GM18505 (cell line): ENCODE measurements at regions not wholly inside any gene's neighbourhood (a gene's known extent, or its start where the extent isn't known, plus 50 kb on each side); places are given as distances from the start of the nearest gene placed in this dataset.

ENCODE experiments used
- ATAC-seq: cut with Tn5 transposase; IDR thresholded peaks from one replicate; pipeline ENCODE4 v1.9.1; 2021; ENCODE audit not compliant: unreplicated experiment
- POLR2A ChIP-seq: IDR thresholded peaks from 4 replicates; pipeline ENCODE4 v1.6.1; 2011; ENCODE audit warnings: borderline replicate concordance; ENCODE audit not compliant: insufficient read depth, insufficient read length; ENCODE audit errors: extremely low read depth

DNA sequence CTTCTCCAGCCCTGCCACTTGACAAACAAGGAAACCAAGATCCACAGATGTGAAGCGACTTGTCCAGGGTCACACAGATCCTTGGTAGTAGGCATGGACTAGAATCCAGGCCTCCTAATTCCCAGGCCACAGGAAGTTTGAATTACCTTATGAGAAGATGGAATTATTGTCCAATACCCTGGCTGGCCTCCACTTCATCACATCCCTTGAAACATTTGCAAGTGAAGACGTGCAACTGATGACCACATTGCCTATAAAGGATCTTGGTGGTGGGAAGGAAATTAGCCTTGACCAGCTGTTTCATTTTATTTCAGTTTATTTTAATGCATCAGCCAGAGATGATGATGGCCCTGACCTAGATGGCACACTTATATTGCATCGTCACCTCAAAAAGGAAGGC is 165.8 kb upstream of the CAMK1G start:
- no peak for TF ChIP-seq POLR2A

GRCh38 chr1:209420276-209420675 is 163.2 kb upstream of the CAMK1G start:
- no peak for ATAC-seq
- no peak for TF ChIP-seq POLR2A

More for the DNA sequence above, 165.8 kb upstream of the CAMK1G start:
- ATAC-seq: no peak

GRCh38 chr1:209421186-209421585 is 162.3 kb upstream of the CAMK1G start:
- no peak for ATAC-seq
- no peak for TF ChIP-seq POLR2A

DNA sequence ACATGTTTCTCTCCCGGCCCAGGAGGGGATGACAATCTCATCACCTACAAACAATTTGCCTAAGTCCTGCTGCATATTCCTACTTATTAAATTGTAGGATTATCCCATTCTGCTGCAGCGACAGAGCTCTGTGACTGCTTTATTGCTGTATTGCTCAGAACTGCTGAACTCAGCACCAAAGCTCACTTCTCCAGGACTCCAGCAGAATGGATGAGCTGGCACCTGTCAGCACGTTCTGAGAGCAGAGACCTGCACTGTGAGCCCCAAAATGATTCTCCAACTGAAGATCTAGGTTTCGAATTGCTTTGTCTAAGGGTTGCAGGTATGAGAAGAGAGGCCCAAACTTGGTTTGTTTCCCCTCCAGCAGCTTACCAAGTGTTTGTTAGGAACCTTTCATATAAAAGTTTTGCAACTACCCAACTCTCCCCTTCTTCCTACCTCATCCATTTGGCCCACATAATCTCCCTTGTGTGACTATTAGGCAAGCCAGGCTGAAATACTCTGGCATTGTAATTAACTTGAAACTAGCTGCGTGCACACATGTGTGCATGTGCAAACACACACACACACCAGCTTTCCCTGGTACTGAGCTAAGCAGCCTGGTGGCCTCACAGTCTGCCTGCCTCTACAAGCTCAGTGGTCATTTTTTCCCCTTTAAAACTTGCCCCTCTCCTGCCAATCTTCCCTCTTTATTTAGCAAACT is 161.4 kb upstream of the CAMK1G start:
- ATAC-seq: no peak
- TF ChIP-seq POLR2A: no peak

GRCh38 chr1:209425959-209426358 is 157.6 kb upstream of the CAMK1G start:
- TF ChIP-seq POLR2A: no peak
- no peak for ATAC-seq

DNA sequence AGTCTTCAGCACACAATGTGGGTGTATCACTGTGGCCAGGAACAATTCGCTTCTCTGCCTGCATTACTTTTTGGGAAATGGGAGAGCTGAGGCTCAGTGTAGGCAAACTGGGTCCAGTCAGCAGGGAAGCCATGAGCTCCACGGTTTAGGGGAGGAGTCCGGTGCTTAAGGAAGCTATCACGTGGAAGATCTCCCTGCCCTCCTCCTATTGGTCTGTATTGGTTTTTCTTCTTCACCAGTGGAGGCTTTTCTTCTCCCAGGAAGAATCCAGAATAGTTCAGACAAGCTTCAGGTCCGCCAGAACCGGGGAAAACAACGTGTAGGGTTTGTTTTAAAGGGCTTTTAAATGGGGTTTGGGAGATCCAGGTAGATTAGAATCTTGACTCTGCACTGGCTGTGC is 156.2 kb upstream of the CAMK1G start:
- no peak for ATAC-seq
- no peak for TF ChIP-seq POLR2A

DNA sequence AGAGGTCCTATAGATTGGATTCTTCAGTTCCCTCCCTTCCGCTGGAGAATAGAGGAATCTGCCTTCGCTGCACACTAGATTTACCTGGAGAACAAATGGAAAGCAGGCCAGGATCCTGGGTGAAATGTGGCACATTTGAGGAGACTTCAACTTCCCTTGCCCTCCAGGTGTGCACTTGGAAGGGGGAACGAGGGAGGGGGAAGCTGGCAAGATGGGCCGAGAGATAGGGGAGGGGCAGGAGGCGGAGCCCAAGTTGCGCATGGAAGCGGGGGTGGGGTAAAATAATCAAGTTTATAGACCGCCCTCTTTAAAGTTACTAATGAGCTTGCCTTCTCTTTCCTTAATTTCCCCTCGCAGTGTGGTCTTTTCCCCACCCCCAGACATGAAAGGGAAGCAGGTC is 155.7 kb upstream of the CAMK1G start:
- TF ChIP-seq POLR2A: no peak
- no peak for ATAC-seq

- no peak for TF ChIP-seq POLR2A
- ATAC-seq: no peak
These were observed 155.1 kb upstream of the CAMK1G start for GRCh38 chr1:209428241-209428921.

DNA sequence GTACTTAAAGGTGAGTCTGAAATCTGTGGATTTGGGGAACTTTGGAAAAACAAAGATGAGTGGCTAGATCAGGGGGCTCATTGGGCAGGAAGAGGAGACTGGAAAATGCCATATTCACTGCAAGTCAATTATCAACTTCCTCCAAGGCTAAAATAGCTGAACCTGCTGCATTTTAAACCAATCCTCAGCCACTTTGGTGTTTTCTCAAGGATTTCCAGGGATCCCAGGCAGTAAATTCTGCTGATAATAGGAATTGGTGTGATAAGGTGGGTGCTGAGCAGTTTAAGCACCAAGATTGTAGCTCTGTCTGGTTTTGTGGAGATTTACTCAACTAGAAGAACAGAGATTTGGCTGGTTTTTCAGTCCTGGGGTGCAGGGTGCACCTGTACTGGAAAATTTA is 153.9 kb upstream of the CAMK1G start:
- no peak for TF ChIP-seq POLR2A
- ATAC-seq: no peak

DNA sequence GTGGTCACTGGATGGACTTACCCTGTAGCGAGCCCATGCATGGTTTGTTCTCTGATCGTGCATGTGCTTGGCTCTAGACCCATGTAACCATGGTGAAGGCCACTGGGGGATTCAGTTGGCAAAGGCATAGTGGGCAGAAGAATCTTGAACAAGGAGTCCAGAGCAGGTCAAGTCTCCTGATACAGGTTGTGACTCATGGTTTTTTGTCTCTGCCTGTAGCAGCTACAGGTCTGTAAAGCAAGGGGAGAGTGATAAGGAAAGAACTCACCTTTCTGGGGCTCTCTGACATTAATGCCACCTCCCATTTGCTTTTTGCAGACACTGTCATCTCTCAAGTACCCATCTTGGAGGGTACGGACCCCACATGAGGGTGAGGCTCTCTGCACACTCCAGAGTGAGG is 153.4 kb upstream of the CAMK1G start:
- no peak for ATAC-seq
- no peak for TF ChIP-seq POLR2A

- no peak for ATAC-seq
- TF ChIP-seq POLR2A: no peak
These were observed 152.7 kb upstream of the CAMK1G start for GRCh38 chr1:209430821-209431259.

DNA sequence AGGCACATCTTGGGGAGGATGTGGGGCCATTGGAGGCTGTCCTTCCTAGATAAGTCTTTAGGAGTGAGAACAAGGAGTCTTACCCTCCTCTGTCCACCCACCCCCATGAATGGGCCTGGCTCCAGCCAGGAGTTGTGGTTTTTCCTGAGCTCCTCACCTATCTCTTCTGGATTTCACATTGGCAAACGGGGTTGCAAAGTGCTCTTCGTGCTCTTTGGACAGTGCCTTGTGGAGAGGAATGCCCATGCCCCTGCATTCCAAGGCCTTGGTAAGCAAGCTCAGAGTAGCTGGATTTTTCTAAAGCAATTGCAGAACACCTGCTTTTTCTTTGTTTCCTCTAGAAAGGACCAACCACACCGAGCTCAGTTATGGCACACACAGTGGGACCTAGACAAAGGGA is 152.1 kb upstream of the CAMK1G start:
- TF ChIP-seq POLR2A: no peak
- ATAC-seq: no peak

DNA sequence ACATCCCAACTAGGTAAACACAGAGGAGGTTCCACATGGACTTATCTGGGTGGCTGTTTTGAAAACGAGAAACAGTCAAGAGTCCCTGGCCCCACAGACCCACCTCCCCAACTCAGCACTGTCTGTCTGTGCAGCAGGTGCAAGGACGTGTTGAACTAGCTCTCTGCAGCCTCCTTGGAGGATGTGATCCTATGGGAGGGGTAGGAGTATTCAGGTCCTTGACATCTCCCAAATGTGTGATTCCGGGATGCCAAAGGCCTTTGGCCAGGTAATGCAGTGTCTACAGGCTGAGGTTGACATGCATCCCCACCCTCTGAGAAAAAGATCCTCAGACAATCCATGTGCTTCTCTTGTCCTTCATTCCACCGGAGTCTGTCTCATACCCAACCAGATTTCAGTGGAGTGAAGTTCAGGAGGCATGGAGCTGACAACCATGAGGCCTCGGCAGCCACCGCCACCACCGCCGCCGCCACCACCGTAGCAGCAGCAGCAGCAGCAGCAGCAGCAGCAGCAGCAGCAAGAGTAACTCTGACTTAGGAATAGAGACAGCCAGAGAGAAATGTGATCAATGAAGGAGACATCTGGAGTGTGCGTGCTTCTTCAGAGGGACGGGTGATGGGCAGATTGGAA is 151.6 kb upstream of the CAMK1G start:
- ATAC-seq: no peak
- no peak for TF ChIP-seq POLR2A

GRCh38 chr1:209432443-209432825 is 151.1 kb upstream of the CAMK1G start:
- no peak for TF ChIP-seq POLR2A
- ATAC-seq: no peak
